ENCODE measurements at regions not wholly inside any gene's neighbourhood (a gene's known extent, or its start where the extent isn't known, plus 50 kb on each side); places are given as distances from the start of the nearest gene placed in this dataset.

DNA sequence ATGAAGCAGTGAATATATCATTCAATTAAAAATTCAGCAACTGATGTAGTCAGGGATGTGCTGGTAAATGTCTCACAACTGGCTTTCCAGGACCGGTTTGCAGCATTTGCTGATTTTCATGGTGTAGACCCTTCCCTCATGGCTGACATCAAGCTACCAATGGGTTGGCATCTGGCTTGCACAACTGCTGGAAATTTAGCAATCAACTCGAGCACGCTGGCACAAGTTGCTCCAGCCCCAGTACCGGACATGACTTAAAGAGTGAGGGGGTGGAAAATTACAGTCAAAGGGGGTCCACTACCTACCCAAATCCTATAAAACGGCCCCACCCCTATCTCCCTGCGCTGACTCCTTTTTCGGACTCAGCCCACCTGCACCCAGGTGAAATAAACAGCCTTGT lies 198.4 kb upstream of the NRP1 start:
- Histone ChIP-seq H3K36me3 (ENCODE audit: insufficient read depth) (no peaks in the 10 kb centered on the region), H4K20me1 (ENCODE audit: insufficient read depth) (no peaks in the 10 kb centered on the region), H3K4me1 (ENCODE audit: low read depth, poor library complexity, severe bottlenecking) (no peaks in the 10 kb centered on the region), H3K4me3 (IDR thresholded peaks at IDR 0.05; ENCODE audit: insufficient read depth, low read depth, low read length) (no peak overlapping the region), H3K9ac (no peak overlapping the region), H3K27ac (no peak overlapping the region), H3K27me3 (ENCODE audit: insufficient read depth, low read depth) (no peaks in the 10 kb centered on the region), H3K79me2 (ENCODE audit: insufficient read depth, low read depth) (no peaks in the 10 kb centered on the region), H3K4me2 (no peak overlapping the region), H2AFZ (ENCODE audit: low read depth) (no peak overlapping the region)
- TF ChIP-seq, protein P1, sequence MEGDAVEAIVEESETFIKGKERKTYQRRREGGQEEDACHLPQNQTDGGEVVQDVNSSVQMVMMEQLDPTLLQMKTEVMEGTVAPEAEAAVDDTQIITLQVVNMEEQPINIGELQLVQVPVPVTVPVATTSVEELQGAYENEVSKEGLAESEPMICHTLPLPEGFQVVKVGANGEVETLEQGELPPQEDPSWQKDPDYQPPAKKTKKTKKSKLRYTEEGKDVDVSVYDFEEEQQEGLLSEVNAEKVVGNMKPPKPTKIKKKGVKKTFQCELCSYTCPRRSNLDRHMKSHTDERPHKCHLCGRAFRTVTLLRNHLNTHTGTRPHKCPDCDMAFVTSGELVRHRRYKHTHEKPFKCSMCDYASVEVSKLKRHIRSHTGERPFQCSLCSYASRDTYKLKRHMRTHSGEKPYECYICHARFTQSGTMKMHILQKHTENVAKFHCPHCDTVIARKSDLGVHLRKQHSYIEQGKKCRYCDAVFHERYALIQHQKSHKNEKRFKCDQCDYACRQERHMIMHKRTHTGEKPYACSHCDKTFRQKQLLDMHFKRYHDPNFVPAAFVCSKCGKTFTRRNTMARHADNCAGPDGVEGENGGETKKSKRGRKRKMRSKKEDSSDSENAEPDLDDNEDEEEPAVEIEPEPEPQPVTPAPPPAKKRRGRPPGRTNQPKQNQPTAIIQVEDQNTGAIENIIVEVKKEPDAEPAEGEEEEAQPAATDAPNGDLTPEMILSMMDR (conservative IDR thresholded peaks at IDR 0.05; ENCODE audit: low read depth, low read length): no peak

DNA sequence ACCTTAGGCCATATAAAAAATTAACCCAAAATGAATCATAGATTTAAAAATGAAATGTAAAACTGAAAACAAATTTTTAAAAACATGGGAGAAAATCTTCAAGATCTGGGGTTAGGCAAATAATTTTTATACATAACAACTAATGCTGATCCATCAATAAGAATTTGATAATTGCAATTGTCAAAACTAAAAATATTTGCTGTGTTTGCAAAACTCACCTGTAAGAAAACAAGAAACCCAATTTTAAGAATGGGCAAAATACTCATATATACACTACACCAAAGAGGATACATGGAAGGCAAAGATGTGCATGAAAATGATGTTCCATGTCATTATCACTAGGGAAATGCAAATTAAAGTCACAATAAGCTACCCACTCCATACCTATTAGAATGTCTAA lies 194.8 kb upstream of the NRP1 start:
- Histone ChIP-seq H2AFZ (ENCODE audit: low read depth) (no peak overlapping the region), H3K4me1 (ENCODE audit: low read depth, poor library complexity, severe bottlenecking) (no peaks in the 10 kb centered on the region), H3K4me2 (no peak overlapping the region), H3K27me3 (ENCODE audit: insufficient read depth, low read depth) (no peaks in the 10 kb centered on the region), H4K20me1 (ENCODE audit: insufficient read depth) (no peaks in the 10 kb centered on the region), H3K36me3 (ENCODE audit: insufficient read depth) (no peaks in the 10 kb centered on the region), H3K79me2 (ENCODE audit: insufficient read depth, low read depth) (no peaks in the 10 kb centered on the region), H3K4me3 (IDR thresholded peaks at IDR 0.05; ENCODE audit: insufficient read depth, low read depth, low read length) (no peak overlapping the region), H3K9ac (no peak overlapping the region), H3K27ac (no peak overlapping the region)
- TF ChIP-seq, protein P1 (conservative IDR thresholded peaks at IDR 0.05; ENCODE audit: low read depth, low read length): no peak

DNA sequence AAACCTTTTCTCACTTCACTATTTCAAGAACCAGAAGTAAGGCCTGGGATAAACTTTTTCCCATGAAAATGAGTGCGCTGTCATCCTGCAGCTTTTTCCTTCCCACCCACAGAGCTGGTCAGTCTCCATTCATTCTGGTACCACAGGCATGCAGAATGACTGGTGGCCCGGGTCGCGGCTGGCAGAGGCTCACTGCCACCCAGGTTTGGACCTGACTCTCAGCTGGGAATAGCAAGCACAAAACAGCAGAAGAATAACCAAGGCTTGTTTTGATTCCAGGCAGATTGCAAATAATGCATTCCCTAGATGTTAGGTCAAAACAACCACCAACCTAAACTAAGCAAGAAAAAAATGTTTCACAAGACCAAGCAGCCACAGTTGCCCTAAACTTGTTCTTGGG lies 190.5 kb upstream of the NRP1 start:
- H3K36me3 ChIP-seq (ENCODE audit: insufficient read depth): no peaks in the 10 kb centered on the region
- H3K79me2 ChIP-seq (ENCODE audit: insufficient read depth, low read depth): no peaks in the 10 kb centered on the region
- H3K27me3 ChIP-seq (ENCODE audit: insufficient read depth, low read depth): no peaks in the 10 kb centered on the region
- H3K27ac ChIP-seq: no peak overlapping the region
- no peak overlapping the region for H2AFZ ChIP-seq (ENCODE audit: low read depth)
- no peak overlapping the region for H3K4me2 ChIP-seq
- no peaks in the 10 kb centered on the region for H4K20me1 ChIP-seq (ENCODE audit: insufficient read depth)
- H3K4me1 ChIP-seq (ENCODE audit: low read depth, poor library complexity, severe bottlenecking): no peaks in the 10 kb centered on the region
- TF ChIP-seq, protein P1 (conservative IDR thresholded peaks at IDR 0.05; ENCODE audit: low read depth, low read length): no peak
- no peak overlapping the region for H3K4me3 ChIP-seq (IDR thresholded peaks at IDR 0.05; ENCODE audit: insufficient read depth, low read depth, low read length)
- no peak overlapping the region for H3K9ac ChIP-seq

DNA sequence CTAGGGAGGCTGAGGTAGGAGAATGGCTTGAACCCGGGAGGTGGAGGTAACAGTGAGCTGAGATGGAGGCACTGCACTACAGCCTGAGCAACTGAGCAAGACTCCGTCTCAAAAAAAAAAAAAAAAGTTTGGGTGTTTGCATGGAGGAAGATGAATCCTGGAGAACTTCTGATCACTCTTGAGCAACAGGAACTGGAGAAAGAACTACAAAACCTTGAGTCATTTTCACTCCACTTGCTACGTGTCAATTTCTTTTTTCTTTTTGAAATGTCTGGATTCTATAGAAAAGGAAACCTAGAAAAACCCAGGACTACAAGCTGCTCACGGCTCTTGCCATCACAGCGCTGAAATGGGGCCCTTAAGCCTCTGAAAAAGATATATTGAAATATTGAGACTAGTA lies 189.6 kb upstream of the NRP1 start:
- Histone ChIP-seq H4K20me1 (ENCODE audit: insufficient read depth) (no peaks in the 10 kb centered on the region), H3K4me1 (ENCODE audit: low read depth, poor library complexity, severe bottlenecking) (no peaks in the 10 kb centered on the region), H3K36me3 (ENCODE audit: insufficient read depth) (no peaks in the 10 kb centered on the region), H2AFZ (ENCODE audit: low read depth) (no peak overlapping the region), H3K27me3 (ENCODE audit: insufficient read depth, low read depth) (no peaks in the 10 kb centered on the region), H3K9ac (no peak overlapping the region), H3K79me2 (ENCODE audit: insufficient read depth, low read depth) (no peaks in the 10 kb centered on the region), H3K27ac (no peak overlapping the region), H3K4me3 (IDR thresholded peaks at IDR 0.05; ENCODE audit: insufficient read depth, low read depth, low read length) (no peak overlapping the region), H3K4me2 (no peak overlapping the region)
- TF ChIP-seq, protein P1 (conservative IDR thresholded peaks at IDR 0.05; ENCODE audit: low read depth, low read length): no peak

All from KMS-11 (cell line).